Activated T-cell treated with anti-CD3 and anti-CD28 coated beads, Interleukin-2, amount 50 U/mL, for 1 hour (primary cell): ENCODE measurements at regions not wholly inside any gene's neighbourhood (a gene's known extent, or its start where the extent isn't known, plus 50 kb on each side); places are given as distances from the start of the nearest gene placed in this dataset.
A peak's percentile ranks its signal among the peaks of the same experiment; 100 is the strongest.

Experiments used
- DNase-seq: peaks from one replicate; pipeline ENCODE4 v3.0.0-alpha.2; 2020

- DNase-seq = peak; percentile 74
Measured at GRCh38 chr1:96966536-96967138, 245.1 kb downstream of the PTBP2 start.

GRCh38 chr1:96967311-96967710 lies 245.7 kb downstream of the PTBP2 start:
- no peak for DNase-seq

GRCh38 chr1:96968541-96968940 lies 247.0 kb downstream of the PTBP2 start:
- DNase-seq = no peak

DNA sequence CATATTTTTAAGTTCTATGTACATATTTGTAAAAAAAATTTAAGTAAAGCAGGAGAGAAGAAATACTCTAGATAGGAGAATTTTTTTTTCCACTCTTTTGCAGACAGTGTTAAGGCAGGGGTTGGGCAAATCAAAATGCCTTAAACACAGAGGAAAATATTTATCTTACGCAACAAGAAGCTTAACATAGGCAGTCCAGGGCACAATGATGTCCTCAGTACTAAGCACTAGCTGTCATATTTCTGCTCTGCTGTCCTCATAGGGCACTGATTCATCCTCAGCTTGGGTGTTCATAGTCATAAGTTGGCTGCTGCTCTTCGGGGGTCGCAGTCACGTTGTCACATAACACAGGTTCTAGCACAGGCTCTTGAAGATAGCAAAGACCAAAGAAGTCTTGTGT lies 247.4 kb downstream of the PTBP2 start:
- no peak for DNase-seq

DNA sequence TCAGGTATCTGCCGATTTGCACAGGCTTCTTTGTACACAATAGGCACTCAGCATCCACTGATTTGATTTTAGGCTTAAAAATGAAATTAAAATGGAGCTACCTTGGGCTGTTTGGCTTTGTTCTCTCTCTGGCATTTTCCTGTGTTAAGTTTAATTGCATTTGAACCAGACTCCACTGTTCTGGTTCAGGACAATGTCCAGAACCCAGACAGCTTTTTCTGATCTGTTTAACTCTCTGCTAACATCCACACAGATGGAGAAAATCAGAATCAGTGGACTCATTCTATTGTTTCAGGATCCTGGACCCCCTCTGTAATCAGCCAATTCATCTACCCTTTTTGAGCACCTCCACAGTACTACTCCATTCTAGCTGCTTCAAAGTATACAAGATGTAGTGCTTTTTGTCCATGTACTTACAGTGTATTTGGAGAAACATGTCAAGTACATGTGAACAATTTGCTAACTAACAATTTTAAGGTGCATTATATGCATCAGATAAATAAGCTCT lies 248.1 kb downstream of the PTBP2 start:
- DNase-seq = no peak

GRCh38 chr1:96971439-96971838 lies 249.9 kb downstream of the PTBP2 start:
- no peak for DNase-seq

- no peak for DNase-seq
Measured at GRCh38 chr1:96971849-96972602, 250.4 kb downstream of the PTBP2 start.

- no peak for DNase-seq
Measured at GRCh38 chr1:96973605-96974004, 252.0 kb downstream of the PTBP2 start.

- DNase-seq = no peak
Measured at GRCh38 chr1:96978444-96978843, 256.9 kb downstream of the PTBP2 start.

GRCh38 chr1:96978901-96979300 lies 257.3 kb downstream of the PTBP2 start:
- no peak for DNase-seq

DNA sequence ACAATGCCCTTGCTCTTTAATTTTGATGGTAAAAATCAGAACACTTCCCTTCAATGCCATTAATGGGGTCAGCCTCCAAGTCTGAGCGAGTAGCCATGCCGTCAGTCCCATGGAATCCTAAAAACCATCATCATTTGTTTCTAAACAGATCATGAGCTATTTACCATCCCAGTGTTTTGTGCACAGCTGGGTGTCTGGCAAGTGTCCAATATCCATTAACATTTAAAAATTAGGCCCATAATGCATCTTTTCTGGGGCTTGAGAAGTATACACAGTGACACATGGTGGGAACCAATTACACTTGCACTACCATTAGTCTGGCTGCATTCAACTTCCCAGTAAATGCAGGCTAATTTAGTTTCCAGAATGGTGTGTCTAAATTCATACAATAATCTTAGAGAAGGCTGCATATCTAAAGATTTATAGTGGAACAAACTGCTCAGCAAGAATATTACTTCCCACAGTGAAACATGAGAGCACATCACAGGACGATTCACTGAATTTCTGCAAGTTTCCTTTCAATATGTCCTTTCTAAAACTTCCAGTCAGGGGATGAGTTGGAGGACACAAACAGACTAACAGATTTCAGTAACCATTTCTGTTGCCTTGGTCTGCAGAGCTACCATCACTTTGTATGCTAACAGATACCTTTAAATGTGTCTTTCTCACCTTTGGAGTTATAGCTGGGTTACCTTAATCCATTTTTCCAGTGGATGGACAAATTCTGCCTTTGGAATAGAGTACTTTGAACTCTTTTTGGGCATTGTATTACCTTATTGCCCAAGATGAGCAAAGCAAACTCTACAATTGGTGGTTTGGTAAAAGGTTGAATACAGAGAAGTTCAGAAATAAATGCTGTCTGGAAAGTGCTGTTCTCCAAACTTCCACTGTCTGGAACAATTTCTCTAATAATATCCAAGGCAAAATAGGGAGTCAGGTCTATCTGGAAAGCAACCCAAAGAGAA lies 258.0 kb downstream of the PTBP2 start:
- DNase-seq = no peak

- DNase-seq = no peak
Measured at GRCh38 chr1:96980448-96980847, 258.9 kb downstream of the PTBP2 start.

- DNase-seq = no peak
Measured at GRCh38 chr1:96981181-96981580, 259.6 kb downstream of the PTBP2 start.

- DNase-seq = no peak
Measured at GRCh38 chr1:96982118-96982517, 260.5 kb downstream of the PTBP2 start.

DNA sequence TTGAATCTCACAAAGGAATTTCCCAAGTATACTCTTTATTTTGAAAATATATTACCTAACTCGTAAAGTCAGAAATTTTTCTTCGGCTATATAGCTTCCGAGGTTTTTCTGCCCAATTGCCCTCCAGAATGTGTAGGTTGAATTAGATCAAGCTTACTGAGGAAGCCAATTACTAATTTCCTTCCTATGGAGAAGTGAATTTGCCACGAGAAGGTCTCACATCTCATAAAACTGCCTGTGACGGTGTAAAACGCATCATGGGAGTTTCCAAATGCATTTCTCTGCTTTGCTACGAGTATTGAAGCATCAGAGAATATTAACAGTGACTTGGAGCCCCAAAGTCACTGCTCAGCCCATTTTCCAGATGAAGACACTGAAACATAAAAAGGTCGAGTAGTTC lies 262.3 kb downstream of the PTBP2 start:
- no peak for DNase-seq

DNA sequence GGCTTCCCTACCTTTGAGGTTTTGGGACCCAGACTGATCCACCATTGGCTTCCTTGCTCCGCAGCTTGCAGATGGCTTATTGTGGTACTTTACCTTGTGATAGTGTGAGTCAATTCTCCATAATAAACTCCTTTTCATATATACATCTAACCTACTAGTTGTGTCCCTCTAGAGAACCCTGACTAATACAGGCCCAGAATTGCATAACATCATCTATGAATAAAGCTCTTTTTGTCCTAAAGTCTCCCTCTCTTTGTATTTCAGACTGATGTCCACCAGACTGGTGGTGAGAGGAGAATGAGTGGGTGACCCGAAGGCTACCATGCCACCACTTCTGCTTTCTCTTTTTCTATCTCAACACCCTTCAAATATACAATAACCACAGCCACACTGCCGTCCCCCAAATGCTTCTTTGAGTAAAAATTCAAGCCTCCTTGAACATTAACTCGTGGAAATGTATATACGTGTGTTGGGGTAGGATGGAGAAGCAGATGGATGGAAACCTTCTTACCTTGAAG lies 265.7 kb downstream of the PTBP2 start:
- no peak for DNase-seq

DNA sequence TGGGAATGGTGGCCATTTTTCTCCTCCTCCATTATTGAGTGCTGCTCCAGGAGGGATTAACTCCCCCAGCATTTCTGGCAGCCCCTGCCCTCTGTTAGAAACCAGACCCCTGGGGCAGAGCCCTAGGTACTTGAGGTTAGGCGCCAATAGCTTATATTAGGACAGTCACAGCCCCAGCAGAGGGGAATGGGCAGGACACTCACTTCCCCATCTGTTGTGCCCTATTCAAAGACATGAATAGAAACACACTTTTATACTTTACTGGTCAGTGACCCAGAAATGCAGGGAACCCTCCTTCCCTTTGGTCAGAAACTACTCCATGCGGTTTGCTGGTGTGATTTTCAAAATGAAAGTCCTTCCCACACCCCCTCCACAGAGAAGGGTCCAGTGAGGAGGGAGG lies 267.7 kb downstream of the PTBP2 start:
- DNase-seq = no peak

GRCh38 chr1:96990136-96990535 lies 268.6 kb downstream of the PTBP2 start:
- no peak for DNase-seq

DNA sequence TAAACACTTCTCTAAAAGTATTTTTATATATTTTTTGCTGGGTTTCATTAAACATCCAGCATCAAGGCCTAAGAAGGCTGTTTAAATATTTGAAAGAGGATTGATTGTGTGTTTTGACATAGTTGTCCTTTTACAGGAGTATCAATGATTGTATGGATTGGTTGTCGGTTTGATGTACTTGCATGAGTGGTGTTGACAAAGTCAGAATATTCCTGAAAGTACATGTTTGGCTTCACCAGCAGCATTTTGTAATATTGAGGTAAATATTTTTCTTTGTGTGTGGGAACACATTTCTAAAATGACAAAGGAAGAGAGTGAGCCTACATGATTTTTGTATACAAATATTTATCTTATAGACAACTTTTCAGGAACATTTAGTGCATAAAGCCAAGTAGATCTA lies 269.7 kb downstream of the PTBP2 start:
- no peak for DNase-seq

DNA sequence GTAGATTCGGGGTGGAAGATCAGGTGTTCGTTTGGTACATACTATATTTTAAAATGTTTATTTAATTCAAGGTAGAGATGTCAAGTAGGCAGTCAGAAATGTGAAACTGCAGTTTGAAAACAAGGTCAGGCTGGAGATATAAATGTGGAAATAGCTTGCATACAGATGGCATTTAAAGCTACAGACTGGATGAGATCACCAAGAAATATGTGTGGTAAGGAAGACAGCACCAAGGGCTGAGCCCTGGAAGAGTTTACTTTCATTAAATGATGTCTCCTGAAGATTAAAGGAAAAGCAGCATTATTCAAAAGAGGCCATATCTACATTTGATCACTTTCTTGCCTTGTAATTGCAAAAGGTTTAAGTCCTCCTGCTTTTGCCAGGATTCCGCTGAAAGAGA lies 271.3 kb downstream of the PTBP2 start:
- DNase-seq = no peak

DNA sequence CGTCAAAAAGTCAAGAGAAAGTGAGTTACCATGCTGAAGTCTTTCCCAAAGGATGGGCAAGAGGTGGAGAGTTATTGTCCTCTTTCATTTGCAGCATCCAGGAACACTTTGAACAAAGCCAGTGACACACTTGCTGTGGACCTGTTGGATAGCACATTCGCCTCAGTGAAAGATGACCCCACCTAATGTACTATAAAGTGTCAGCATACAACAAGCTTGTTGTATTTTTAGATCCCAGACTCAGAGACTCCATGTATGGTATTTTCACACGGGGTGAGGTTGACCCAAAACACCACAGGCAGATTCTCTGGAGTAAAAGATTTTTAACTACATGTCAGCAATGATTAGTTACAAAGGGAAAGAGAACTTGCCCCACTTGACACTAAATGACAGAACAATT lies 273.8 kb downstream of the PTBP2 start:
- DNase-seq = no peak

DNA sequence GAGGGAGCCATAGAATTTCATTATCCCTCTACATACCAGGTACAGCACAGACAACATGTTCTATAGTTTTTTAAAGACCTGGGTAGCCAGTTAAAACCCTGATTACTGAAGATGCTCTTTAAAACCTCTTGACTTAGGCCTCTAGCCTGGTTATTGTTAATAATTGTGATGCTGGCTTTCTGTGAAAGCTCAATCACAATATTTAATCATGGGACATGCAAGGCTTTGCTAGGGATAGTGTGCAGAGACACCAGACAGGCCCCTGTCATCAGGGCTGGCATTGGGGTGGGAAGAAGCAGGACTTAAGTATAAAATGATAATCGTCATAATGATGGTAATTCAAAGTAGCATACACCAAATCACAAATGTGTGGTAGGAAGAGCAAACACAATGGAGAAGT lies 274.4 kb downstream of the PTBP2 start:
- no peak for DNase-seq

DNA sequence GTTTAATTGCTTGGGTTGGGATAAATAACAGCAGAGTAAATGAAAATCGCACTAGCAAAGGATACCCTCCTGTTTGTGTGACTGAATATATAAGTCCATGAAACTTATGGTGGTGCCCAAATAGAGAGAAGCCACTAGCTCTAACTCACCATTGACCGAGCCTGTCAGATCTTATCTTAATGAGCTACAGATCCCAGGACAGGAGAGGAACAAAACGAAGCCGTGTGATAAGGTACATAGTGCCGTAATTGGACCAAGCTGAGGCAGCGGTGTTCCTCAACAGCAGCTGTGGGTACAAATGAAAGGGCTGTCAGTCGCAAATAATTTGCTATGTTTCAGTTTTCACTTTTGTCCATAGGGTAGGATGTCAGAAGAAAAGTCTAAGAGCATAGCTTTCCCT lies 276.1 kb downstream of the PTBP2 start:
- no peak for DNase-seq
